IMR-90 (cell line): ENCODE measurements at regions not wholly inside any gene's neighbourhood (a gene's known extent, or its start where the extent isn't known, plus 50 kb on each side); places are given as distances from the start of the nearest gene placed in this dataset.

Experiments used
- ATAC-seq: fragments of 200-7000 bp; cut with Tn5 transposase; 2 replicates; pipeline ENCODE4 v1.9.1; 2020; ENCODE audit warnings: low read depth, mild to moderate bottlenecking, moderate library complexity
- BruUV-seq: library from RNA; stranded (reverse); fragments of 400-500 nt; replicated peaks from 2 replicates; lab custom pipeline; 2021; lab: Mats Ljungman, UMichigan
- CTCF ChIA-PET: fragments of 300-600 bp; formaldehyde crosslinking; extraction: SDS; loops from one replicate; lab custom pipeline; 2021; ENCODE audit warnings: antibody characterized with exemption; lab: Yijun Ruan, JAX
- POLR2A ChIA-PET: fragments of 300-600 bp; sonication (Branson Sonifier 250); formaldehyde crosslinking; loops from one replicate; lab custom pipeline; 2022; ENCODE audit warnings: antibody characterized with exemption; ENCODE audit not compliant: unreplicated experiment; lab: Charles Lee
- DNase-seq: peaks from one replicate; pipeline ENCODE4 v3.0.0; 2013
- H2AFZ ChIP-seq: replicated peaks from 2 replicates; pipeline ENCODE3; 2013; ENCODE audit warnings: low read length, mild to moderate bottlenecking; ENCODE audit not compliant: poor library complexity
- H2AK5ac ChIP-seq: 2 replicates; pipeline ENCODE4 v1.6.1; 2013; ENCODE audit warnings: low read depth, low read length, inconsistent platforms
- H2AK9ac ChIP-seq: replicated peaks from 2 replicates; pipeline ENCODE3; 2013; ENCODE audit warnings: mild to moderate bottlenecking, low read depth, low read length, moderate library complexity; ENCODE audit not compliant: poor library complexity
- H2BK120ac ChIP-seq: 2 replicates; pipeline ENCODE4 v1.6.1; 2013; ENCODE audit warnings: low read depth, low read length, inconsistent platforms
- H2BK15ac ChIP-seq: 3 replicates; pipeline ENCODE4 v1.6.1; 2013; ENCODE audit warnings: low read depth, low read length, inconsistent platforms
- H2BK20ac ChIP-seq: 2 replicates; pipeline ENCODE4 v1.6.1; 2013; ENCODE audit warnings: low read depth, mild to moderate bottlenecking, inconsistent platforms, low read length, moderate library complexity
- H2BK5ac ChIP-seq: 2 replicates; pipeline ENCODE4 v1.6.1; 2013; ENCODE audit warnings: mild to moderate bottlenecking, low read depth, low read length, inconsistent platforms; ENCODE audit not compliant: poor library complexity, severe bottlenecking
- H3K14ac ChIP-seq: replicated peaks from 2 replicates; pipeline ENCODE4 v1.6.1; 2013; ENCODE audit warnings: low read depth, low read length, inconsistent platforms
- H3K18ac ChIP-seq: 2 replicates; pipeline ENCODE4 v1.6.1; 2013; ENCODE audit warnings: low read depth, low read length, control low read depth
- H3K23ac ChIP-seq: 2 replicates; pipeline ENCODE4 v1.6.1; 2013; ENCODE audit warnings: low read depth, low read length, inconsistent platforms
- H3K27ac ChIP-seq: 2 replicates; pipeline ENCODE4 v1.5.1; 2013; ENCODE audit warnings: mild to moderate bottlenecking, control low read depth, low read length; ENCODE audit not compliant: insufficient read depth
- H3K27me3 ChIP-seq: 2 replicates; pipeline ENCODE4 v1.6.1; 2013; ENCODE audit warnings: low read length; ENCODE audit not compliant: control insufficient read depth, insufficient read depth
- H3K36me3 ChIP-seq: 2 replicates; pipeline ENCODE4 v1.6.1; 2013; ENCODE audit warnings: low read length, mixed read lengths; ENCODE audit not compliant: control insufficient read depth, insufficient read depth
- H3K4ac ChIP-seq: 2 replicates; pipeline ENCODE4 v1.6.1; 2013; ENCODE audit warnings: low read depth, low read length, inconsistent platforms
- H3K4me1 ChIP-seq: 2 replicates; pipeline ENCODE4 v1.6.1; 2013; ENCODE audit warnings: low read length, mixed read lengths; ENCODE audit not compliant: control insufficient read depth, insufficient read depth
- H3K4me2 ChIP-seq: 2 replicates; pipeline ENCODE4 v1.6.1; 2013; ENCODE audit warnings: low read depth, mild to moderate bottlenecking, control low read depth, low read length, moderate library complexity
- H3K4me3 ChIP-seq: 2 replicates; pipeline ENCODE4 v1.5.1; 2013; ENCODE audit warnings: low read depth, mild to moderate bottlenecking, control low read depth, low read length, moderate library complexity; ENCODE audit not compliant: insufficient read depth
- H3K56ac ChIP-seq: 2 replicates; pipeline ENCODE4 v1.6.1; 2013; ENCODE audit warnings: low read length, inconsistent platforms; ENCODE audit not compliant: insufficient read depth; ENCODE audit errors: extremely low read depth
- H3K79me1 ChIP-seq, 2 experiments: 2 replicates each; pipeline ENCODE4 v1.6.1; 2013; ENCODE audit warnings: low read length in 2 of 2, inconsistent platforms in 1 of 2, low read depth in 1 of 2
- H3K9ac ChIP-seq: 2 replicates; pipeline ENCODE4 v1.6.1; 2013; ENCODE audit warnings: low read depth, low read length, control low read depth
- H3K9me1 ChIP-seq: 2 replicates; pipeline ENCODE4 v1.6.1; 2013; ENCODE audit warnings: low read length, inconsistent platforms; ENCODE audit not compliant: insufficient read depth
- H3K9me3 ChIP-seq: 2 replicates; pipeline ENCODE4 v1.6.1; 2013; ENCODE audit warnings: low read length; ENCODE audit not compliant: control insufficient read depth, insufficient read depth
- H4K20me1 ChIP-seq: 2 replicates; pipeline ENCODE4 v1.6.1; 2013; ENCODE audit warnings: low read length, inconsistent platforms; ENCODE audit not compliant: insufficient read depth
- H4K5ac ChIP-seq: 2 replicates; pipeline ENCODE4 v1.6.1; 2013; ENCODE audit warnings: mild to moderate bottlenecking, low read depth, low read length, control low read depth
- H4K8ac ChIP-seq, 2 experiments: 2 replicates each; pipeline ENCODE4 v1.6.1; 2013; ENCODE audit warnings: low read depth in 2 of 2, low read length in 2 of 2, control low read depth in 1 of 2, inconsistent platforms in 1 of 2
- H4K91ac ChIP-seq: 2 replicates; pipeline ENCODE4 v1.6.1; 2013; ENCODE audit warnings: low read depth, low read length, inconsistent platforms; ENCODE audit not compliant: insufficient read depth
- BHLHE40 ChIP-seq: fragments of 150-350 bp; IDR thresholded peaks from 2 replicates; pipeline ENCODE4 v1.6.1; 2016; ENCODE audit warnings: mild to moderate bottlenecking, low read depth, low read length
- CEBPB ChIP-seq: IDR thresholded peaks from 2 replicates; pipeline ENCODE4 v1.6.1; 2012; ENCODE audit warnings: low read depth, low read length, improper control_type of control experiment
- CHD1 ChIP-seq: IDR thresholded peaks from 2 replicates; pipeline ENCODE4 v1.6.1; 2012; ENCODE audit warnings: low read depth, low read length, improper control_type of control experiment
- FOS ChIP-seq: fragments of 150-350 bp; IDR thresholded peaks from 2 replicates; pipeline ENCODE4 v1.6.1; 2016; ENCODE audit warnings: low read depth, low read length
- MAFK ChIP-seq: IDR thresholded peaks from 2 replicates; pipeline ENCODE4 v1.6.1; 2012; ENCODE audit warnings: low read depth, low read length, improper control_type of control experiment
- MAZ ChIP-seq: IDR thresholded peaks from 2 replicates; pipeline ENCODE4 v1.6.1; 2012; ENCODE audit warnings: low read depth, mild to moderate bottlenecking, low read length, improper control_type of control experiment, moderate library complexity, borderline replicate concordance
- MXI1 ChIP-seq: IDR thresholded peaks from 2 replicates; pipeline ENCODE4 v1.6.1; 2012; ENCODE audit warnings: low read depth, mild to moderate bottlenecking, low read length, moderate library complexity, borderline replicate concordance
- NFE2L2 ChIP-seq: fragments of 150-350 bp; IDR thresholded peaks from 2 replicates; pipeline ENCODE4 v1.6.1; 2016; ENCODE audit warnings: low read depth, mild to moderate bottlenecking, low read length
- POLR2A ChIP-seq: IDR thresholded peaks from 2 replicates; pipeline ENCODE4 v1.6.1; 2012; ENCODE audit warnings: mild to moderate bottlenecking, low read depth, low read length
- RAD21 ChIP-seq: IDR thresholded peaks from 2 replicates; pipeline ENCODE4 v1.6.1; 2012; ENCODE audit warnings: low read length, improper control_type of control experiment
- RCOR1 ChIP-seq: IDR thresholded peaks from 2 replicates; pipeline ENCODE4 v1.6.1; 2012; ENCODE audit warnings: mild to moderate bottlenecking, low read length, improper control_type of control experiment; ENCODE audit not compliant: insufficient replicate concordance
- RFX5 ChIP-seq: IDR thresholded peaks from 2 replicates; pipeline ENCODE4 v1.8.0; 2012; ENCODE audit warnings: low read depth, mild to moderate bottlenecking, low read length, moderate library complexity
- SMC3 ChIP-seq: fragments of 150-350 bp; IDR thresholded peaks from 2 replicates; pipeline ENCODE4 v1.6.1; 2016; ENCODE audit warnings: low read depth, mild to moderate bottlenecking, antibody characterized with exemption, low read length, moderate library complexity
- WGBS, 2 experiments: methylation state at CpG; one replicate each; pipeline versions ENCODE4 v1.1.5 to v1.1.7; 2013; ENCODE audit warnings: missing lambda C conversion rate in 2 of 2; ENCODE audit not compliant: insufficient read length in 1 of 2; ENCODE audit errors: extremely low coverage in 2 of 2; 5-methylcytosine and 5-hydroxymethylcytosine counted together
- dilution Hi-C: fragments of 300-500 bp; cut with HindIII; formaldehyde crosslinking; loops from one replicate; pipeline ENCODE4 v1.14.3; 2018; ENCODE audit warnings: low sequenced_read_pairs; ENCODE audit not compliant: unreplicated experiment
- in situ Hi-C: fragments of 300-500 bp; cut with MboI; formaldehyde crosslinking; loops from 3 replicates; pipeline ENCODE4 v1.14.3; 2019; ENCODE audit warnings: low sequenced_read_pairs, inconsistent platforms, mixed read lengths
- intact Hi-C: fragments of 100-400 bp; cut with micrococcal nuclease; formaldehyde crosslinking; loops from 2 replicates; pipeline ENCODE4 v1.10.0; 2022
- TF ChIP-seq, protein P1 (sequence below): conservative IDR thresholded peaks from 2 replicates; pipeline ENCODE4 v1.5.1; 2012; ENCODE audit warnings: mild to moderate bottlenecking, low read depth, low read length, improper control_type of control experiment
- TF ChIP-seq, protein P2 (sequence below): fragments of 150-350 bp; IDR thresholded peaks from 2 replicates; pipeline ENCODE4 v1.6.1; 2017; ENCODE audit warnings: mild to moderate bottlenecking, antibody characterized with exemption, low read length, low read depth
- TF ChIP-seq, protein P3 (sequence below): fragments of 150-350 bp; IDR thresholded peaks from 2 replicates; pipeline ENCODE4 v1.6.1; 2016; ENCODE audit warnings: low read depth, mild to moderate bottlenecking, low read length, moderate library complexity, borderline replicate concordance

DNA sequence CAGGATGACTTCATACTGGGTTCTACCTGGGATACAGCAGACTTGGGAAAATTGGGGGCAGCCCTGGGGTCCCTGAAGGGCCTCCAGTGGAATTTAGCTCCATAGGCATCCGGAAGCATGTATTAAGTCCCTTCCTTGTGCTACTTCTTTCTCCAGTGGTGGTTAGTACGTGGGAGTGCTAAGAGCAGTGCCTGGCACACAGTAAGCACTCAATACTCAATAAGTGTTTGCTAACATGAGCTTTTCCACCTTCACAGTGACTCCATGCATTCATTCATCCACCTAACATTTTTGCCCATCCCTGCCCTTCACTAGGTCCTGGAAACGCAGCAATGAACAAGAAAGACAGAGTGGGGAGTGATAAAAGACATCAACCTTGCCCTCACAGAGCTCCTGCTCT, 120.5 kb downstream of the MN1 start:
- H2BK120ac ChIP-seq: no peak overlapping the region
- H4K8ac ChIP-seq: no peak overlapping the region
- ATAC-seq (no peak), DNase-seq (no peak)
- no peak overlapping the region for H4K91ac ChIP-seq
- POLR2A ChIA-PET: interaction anchor here (0.7 kb wide), 1 partner anchor 76 kb away, joined by 3 read pairs; no protein-coding TSS in a partner anchor
- no peaks in the 10 kb centered on the region for H3K79me1 ChIP-seq
- H2BK15ac ChIP-seq: no peak overlapping the region
- H3K36me3 ChIP-seq: no peaks in the 10 kb centered on the region
- TF ChIP-seq RAD21: no peak
- TF ChIP-seq CEBPB: no peak
- TF ChIP-seq MAZ: no peak
- no peak for TF ChIP-seq BHLHE40
- no peak for TF ChIP-seq SMC3
- TF ChIP-seq FOS: no peak
- TF ChIP-seq RCOR1: no peak
- TF ChIP-seq NFE2L2: no peak
- TF ChIP-seq, protein P1, sequence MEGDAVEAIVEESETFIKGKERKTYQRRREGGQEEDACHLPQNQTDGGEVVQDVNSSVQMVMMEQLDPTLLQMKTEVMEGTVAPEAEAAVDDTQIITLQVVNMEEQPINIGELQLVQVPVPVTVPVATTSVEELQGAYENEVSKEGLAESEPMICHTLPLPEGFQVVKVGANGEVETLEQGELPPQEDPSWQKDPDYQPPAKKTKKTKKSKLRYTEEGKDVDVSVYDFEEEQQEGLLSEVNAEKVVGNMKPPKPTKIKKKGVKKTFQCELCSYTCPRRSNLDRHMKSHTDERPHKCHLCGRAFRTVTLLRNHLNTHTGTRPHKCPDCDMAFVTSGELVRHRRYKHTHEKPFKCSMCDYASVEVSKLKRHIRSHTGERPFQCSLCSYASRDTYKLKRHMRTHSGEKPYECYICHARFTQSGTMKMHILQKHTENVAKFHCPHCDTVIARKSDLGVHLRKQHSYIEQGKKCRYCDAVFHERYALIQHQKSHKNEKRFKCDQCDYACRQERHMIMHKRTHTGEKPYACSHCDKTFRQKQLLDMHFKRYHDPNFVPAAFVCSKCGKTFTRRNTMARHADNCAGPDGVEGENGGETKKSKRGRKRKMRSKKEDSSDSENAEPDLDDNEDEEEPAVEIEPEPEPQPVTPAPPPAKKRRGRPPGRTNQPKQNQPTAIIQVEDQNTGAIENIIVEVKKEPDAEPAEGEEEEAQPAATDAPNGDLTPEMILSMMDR: no peak
- no peak for TF ChIP-seq MXI1
- TF ChIP-seq POLR2A: no peak
- no peak for TF ChIP-seq CHD1
- TF ChIP-seq RFX5: no peak
- TF ChIP-seq, protein P2, sequence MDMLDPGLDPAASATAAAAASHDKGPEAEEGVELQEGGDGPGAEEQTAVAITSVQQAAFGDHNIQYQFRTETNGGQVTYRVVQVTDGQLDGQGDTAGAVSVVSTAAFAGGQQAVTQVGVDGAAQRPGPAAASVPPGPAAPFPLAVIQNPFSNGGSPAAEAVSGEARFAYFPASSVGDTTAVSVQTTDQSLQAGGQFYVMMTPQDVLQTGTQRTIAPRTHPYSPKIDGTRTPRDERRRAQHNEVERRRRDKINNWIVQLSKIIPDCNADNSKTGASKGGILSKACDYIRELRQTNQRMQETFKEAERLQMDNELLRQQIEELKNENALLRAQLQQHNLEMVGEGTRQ: no peak
- TF ChIP-seq MAFK: no peak
- TF ChIP-seq, protein P3, sequence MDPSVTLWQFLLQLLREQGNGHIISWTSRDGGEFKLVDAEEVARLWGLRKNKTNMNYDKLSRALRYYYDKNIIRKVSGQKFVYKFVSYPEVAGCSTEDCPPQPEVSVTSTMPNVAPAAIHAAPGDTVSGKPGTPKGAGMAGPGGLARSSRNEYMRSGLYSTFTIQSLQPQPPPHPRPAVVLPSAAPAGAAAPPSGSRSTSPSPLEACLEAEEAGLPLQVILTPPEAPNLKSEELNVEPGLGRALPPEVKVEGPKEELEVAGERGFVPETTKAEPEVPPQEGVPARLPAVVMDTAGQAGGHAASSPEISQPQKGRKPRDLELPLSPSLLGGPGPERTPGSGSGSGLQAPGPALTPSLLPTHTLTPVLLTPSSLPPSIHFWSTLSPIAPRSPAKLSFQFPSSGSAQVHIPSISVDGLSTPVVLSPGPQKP: no peak
- H3K23ac ChIP-seq: no peak overlapping the region
- H2AFZ ChIP-seq: no peak overlapping the region
- H3K56ac ChIP-seq: no peak overlapping the region
- H3K9me1 ChIP-seq: 0 out of 2 replicates have a peak, but pooled peaks cover 3% of the 10 kb centered on the region
- no peak overlapping the region for H3K4me3 ChIP-seq
- no CpG with 5 or more reads among the region's 3 CpGs for WGBS, 2 experiments
- H3K4ac ChIP-seq: no peak overlapping the region
- H3K9ac ChIP-seq: no peak overlapping the region
- H3K18ac ChIP-seq: no peak overlapping the region
- H3K9me3 ChIP-seq: peaks cover 2% of the 10 kb centered on the region; the same call in 1 of the 2 replicates
- H4K5ac ChIP-seq: no peak overlapping the region
- no peak overlapping the region for H2AK9ac ChIP-seq
- H3K27me3 ChIP-seq: peaks cover 52% of the 10 kb centered on the region
- H3K27ac ChIP-seq: no peak overlapping the region
- H2AK5ac ChIP-seq: peak overlapping the region; percentile 11; the same call in 1 of the 2 replicates
- H4K20me1 ChIP-seq: no peaks in the 10 kb centered on the region
- in situ Hi-C loops (no loop called here), intact Hi-C loops (no loop called here), dilution Hi-C loops (no loop called here)
- no peak overlapping the region for H2BK5ac ChIP-seq
- BruUV-seq: no TSS peak
- no peaks in the 10 kb centered on the region for H3K4me1 ChIP-seq
- H3K4me2 ChIP-seq: no peak overlapping the region
- CTCF ChIA-PET: no interaction called here
- H2BK20ac ChIP-seq: no peak overlapping the region
- H3K14ac ChIP-seq: no peak overlapping the region
